Pancreas (tissue), 10 donors: ENCODE measurements at regions not wholly inside any gene's neighbourhood (a gene's known extent, or its start where the extent isn't known, plus 50 kb on each side); places are given as distances from the start of the nearest gene placed in this dataset.

Source experiments
- ATAC-seq, 4 donors: fragments of 200-7000 bp; cut with Tn5 transposase; one replicate each; pipeline versions ENCODE4 v1.8.0 to v1.9.1; 2020; ENCODE audit warnings: mild to moderate bottlenecking in 4 of 4, moderate library complexity in 4 of 4
- DNase-seq, 6 donors: peaks; one replicate each; pipeline ENCODE4 v3.0.0-alpha.2; 2020
- FAIRE-seq: peaks from 2 replicates; lab custom pipeline; 2012; peaks lifted over from hg19 to GRCh38; lab: Jason Lieb, UNC
- H3K27ac ChIP-seq, 4 donors: fragments of 200-600 bp; sonication (generic); 1 replicate in 3 of 4; 2 replicates in 1 of 4; pipeline versions ENCODE4 v1.5.0 to v1.8.0; 2020
- H3K27me3 ChIP-seq, 4 donors: fragments of 200-600 bp; one replicate each; pipeline ENCODE4 v1.8.0; 2021
- H3K36me3 ChIP-seq, 3 donors: fragments of 200-600 bp; sonication (generic) in 1 of 3; one replicate each; pipeline versions ENCODE4 v1.5.0 to v1.8.0; 2020 to 2021
- H3K4me1 ChIP-seq, 3 donors: fragments of 200-600 bp; one replicate each; pipeline ENCODE4 v1.8.0; 2021
- H3K4me3 ChIP-seq, 4 donors: fragments of 200-600 bp; sonication (generic) in 2 of 4; one replicate each; pipeline versions ENCODE4 v1.5.0 to v1.8.0; 2020 to 2021
- H3K9me3 ChIP-seq, 4 donors: fragments of 200-600 bp; one replicate each; pipeline ENCODE4 v1.8.0; 2021
- WGBS, 2 donors: extraction: QIAGEN DNeasy Blood & Tissue Kit; methylation state at CpG; one replicate each; pipeline ENCODE4 v1.1.7; 2013; 5-methylcytosine and 5-hydroxymethylcytosine counted together
- intact Hi-C, 3 donors: fragments of 100-400 bp; cut with DNase I; formaldehyde crosslinking; loops; one replicate each; pipeline versions ENCODE4 v1.11.1 to v1.14.2; 2022
- TF ChIP-seq, protein P1 (sequence below), 4 donors: fragments of 200-600 bp; sonication (generic) in 3 of 4; IDR thresholded peaks; one replicate each; pipeline versions ENCODE4 v1.5.0 to v1.8.0; 2021; ENCODE audit warnings: antibody characterized with exemption in 4 of 4
- donor health status: healthy with polysubstance abuse.
- donor health status: DM: no; HTN: no; CAD: no; lungs with moderate emphysema.
- donor health status: DM: no; HTN: no; CAD: no.
- donor health status: control.
- donor health status: control.
- donor health status: Bipolar disorder and iron deficiency.
- donor health status: DM: yes; HTN: yes; CAD: no.
- donor health status: DM: no; HTN: no; CAD: no.
- donor health status: DM: no; HTN: no; CAD: no.
- donor health status: DM: yes; HTN: yes; CAD: no.

GRCh38 chr14:101075025-101075800 lies 171.7 kb upstream of the RTL1 start:
- 49 to 52% methylated on average over 9 of the region's 9 CpGs for WGBS, 2 donors
- intact Hi-C loops: no loop called here

GRCh38 chr14:101075801-101076413 lies 172.4 kb upstream of the RTL1 start:
- H3K27ac ChIP-seq: no peak overlapping the region
- intact Hi-C loops: no loop called here
- ATAC-seq (no peak), FAIRE-seq (no peak), DNase-seq (peak in 2 of 6 donors; percentile 9 to 41)
- H3K9me3 ChIP-seq: no peaks in the 10 kb centered on the region
- no peaks in the 10 kb centered on the region for H3K36me3 ChIP-seq
- WGBS, 2 donors: 47 to 53% methylated on average over 15 of the region's 15 CpGs
- no peak overlapping the region for H3K4me3 ChIP-seq
- peaks cover 0 to 4% (median 0%) of the 10 kb centered on the region in 3 donors for H3K4me1 ChIP-seq
- TF ChIP-seq, protein P1, sequence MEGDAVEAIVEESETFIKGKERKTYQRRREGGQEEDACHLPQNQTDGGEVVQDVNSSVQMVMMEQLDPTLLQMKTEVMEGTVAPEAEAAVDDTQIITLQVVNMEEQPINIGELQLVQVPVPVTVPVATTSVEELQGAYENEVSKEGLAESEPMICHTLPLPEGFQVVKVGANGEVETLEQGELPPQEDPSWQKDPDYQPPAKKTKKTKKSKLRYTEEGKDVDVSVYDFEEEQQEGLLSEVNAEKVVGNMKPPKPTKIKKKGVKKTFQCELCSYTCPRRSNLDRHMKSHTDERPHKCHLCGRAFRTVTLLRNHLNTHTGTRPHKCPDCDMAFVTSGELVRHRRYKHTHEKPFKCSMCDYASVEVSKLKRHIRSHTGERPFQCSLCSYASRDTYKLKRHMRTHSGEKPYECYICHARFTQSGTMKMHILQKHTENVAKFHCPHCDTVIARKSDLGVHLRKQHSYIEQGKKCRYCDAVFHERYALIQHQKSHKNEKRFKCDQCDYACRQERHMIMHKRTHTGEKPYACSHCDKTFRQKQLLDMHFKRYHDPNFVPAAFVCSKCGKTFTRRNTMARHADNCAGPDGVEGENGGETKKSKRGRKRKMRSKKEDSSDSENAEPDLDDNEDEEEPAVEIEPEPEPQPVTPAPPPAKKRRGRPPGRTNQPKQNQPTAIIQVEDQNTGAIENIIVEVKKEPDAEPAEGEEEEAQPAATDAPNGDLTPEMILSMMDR (IDR thresholded peaks at IDR 0.05): no peak
- no peaks in the 10 kb centered on the region for H3K27me3 ChIP-seq

More at GRCh38 chr14:101075025-101075800, 171.7 kb upstream of the RTL1 start:
- no peak overlapping the region for H3K4me3 ChIP-seq
- peak in 1 of 6 donors; percentile 6 for DNase-seq
- FAIRE-seq: no peak
- no peak overlapping the region for H3K27ac ChIP-seq
- no peak for ATAC-seq
- no peaks in the 10 kb centered on the region for H3K9me3 ChIP-seq
- no peaks in the 10 kb centered on the region for H3K36me3 ChIP-seq
- H3K4me1 ChIP-seq: peaks cover 0 to 4% (median 0%) of the 10 kb centered on the region in 3 donors
- TF ChIP-seq, protein P1 (IDR thresholded peaks at IDR 0.05): no peak
- H3K27me3 ChIP-seq: no peaks in the 10 kb centered on the region

DNA sequence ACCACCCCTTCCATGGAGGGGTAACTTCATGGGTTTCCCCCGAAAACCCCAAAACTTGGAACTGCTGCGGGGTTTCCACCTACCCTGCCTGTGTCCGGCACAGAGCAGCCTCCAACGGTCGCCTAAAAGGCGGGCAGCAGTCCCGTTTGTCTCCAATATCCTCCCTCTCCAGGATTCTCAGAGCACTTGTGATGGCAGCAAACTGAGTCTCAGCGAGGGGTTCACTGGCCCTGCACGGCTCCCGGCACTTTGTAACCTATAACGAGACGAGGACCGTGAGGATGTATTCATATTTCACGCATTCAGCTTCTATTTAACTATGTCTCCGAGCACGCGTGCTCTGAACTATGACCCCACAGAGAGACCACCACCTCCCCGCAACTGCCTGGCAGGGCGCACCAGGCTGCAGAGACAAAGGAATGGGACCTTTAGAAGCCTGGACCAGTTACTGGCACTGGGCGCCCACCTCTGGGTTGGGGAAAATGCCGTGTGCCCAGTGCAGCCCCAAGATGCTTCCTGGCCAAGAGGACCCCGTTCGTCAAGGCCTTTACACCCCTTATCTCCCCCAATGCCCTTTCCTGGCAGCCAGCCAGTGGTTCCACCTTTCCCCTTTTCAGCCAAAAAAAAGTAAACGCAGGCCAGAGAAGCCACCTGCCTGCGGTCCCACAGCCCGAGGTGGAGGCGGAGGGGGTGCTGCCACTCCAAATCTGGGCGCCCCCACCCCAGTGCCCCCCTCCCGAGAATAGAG lies 173.1 kb upstream of the RTL1 start:
- intact Hi-C loops: no loop called here

DNA sequence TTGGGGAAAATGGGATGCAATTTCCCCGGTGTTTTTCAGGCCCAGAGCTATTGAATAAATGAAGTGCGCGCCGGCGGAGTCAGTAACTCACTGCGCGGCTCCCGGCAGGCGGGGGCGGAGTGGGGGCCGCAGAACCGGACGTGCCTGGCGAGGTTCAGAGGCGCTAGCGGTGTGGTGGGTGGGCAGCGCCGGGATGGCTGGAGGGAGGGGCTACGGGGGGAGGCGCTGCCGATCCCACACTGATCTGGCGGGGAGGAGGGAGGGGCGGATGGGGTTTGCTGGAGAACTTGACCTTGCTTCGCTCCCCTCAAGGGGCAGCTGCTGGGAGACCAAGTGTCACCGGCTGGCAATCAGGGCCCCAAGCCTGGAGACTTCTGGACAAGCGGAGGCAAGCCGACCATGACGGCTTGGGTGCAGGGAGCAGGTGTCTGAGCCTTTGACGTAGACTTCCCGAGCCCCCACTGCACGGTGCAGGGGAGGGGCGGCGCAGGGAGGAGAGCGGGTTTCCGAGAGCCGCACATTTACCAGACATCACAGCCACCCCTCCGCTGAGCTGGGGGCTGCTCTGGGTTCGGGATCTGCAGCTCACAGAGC lies 174.1 kb upstream of the RTL1 start:
- TF ChIP-seq, protein P1 (IDR thresholded peaks at IDR 0.05): no peak
- ATAC-seq: peak in 2 of 4 donors; percentile 19 to 33
- FAIRE-seq: no peak
- DNase-seq: peak in 3 of 6 donors; percentile 9 to 58 (median 30)
- Histone ChIP-seq H3K27me3 (no peaks in the 10 kb centered on the region), H3K27ac (no peak overlapping the region), H3K36me3 (no peaks in the 10 kb centered on the region), H3K9me3 (no peaks in the 10 kb centered on the region), H3K4me1 (peaks cover 0 to 4% (median 0%) of the 10 kb centered on the region in 3 donors), H3K4me3 (peak overlapping the region in 1 of 4 donors; percentile 2)
- intact Hi-C loops: no loop called here
- WGBS, 2 donors: 8 to 9% methylated on average over 38 of the region's 38 CpGs

More for the DNA sequence above, 173.1 kb upstream of the RTL1 start:
- Histone ChIP-seq H3K4me1 (peaks cover 0 to 4% (median 0%) of the 10 kb centered on the region in 3 donors), H3K36me3 (no peaks in the 10 kb centered on the region), H3K4me3 (no peak overlapping the region), H3K27ac (no peak overlapping the region), H3K27me3 (no peaks in the 10 kb centered on the region), H3K9me3 (no peaks in the 10 kb centered on the region)
- FAIRE-seq: no peak
- TF ChIP-seq, protein P1 (IDR thresholded peaks at IDR 0.05): no peak
- 34 to 38% methylated on average over 29 of the region's 29 CpGs for WGBS, 2 donors
- DNase-seq: peak in 5 of 6 donors; percentile 13 to 66 (median 45)
- peak in 1 of 4 donors; percentile 5 for ATAC-seq
